PFSK-1 (cell line): ENCODE measurements at regions not wholly inside any gene's neighbourhood (a gene's known extent, or its start where the extent isn't known, plus 50 kb on each side); places are given as distances from the start of the nearest gene placed in this dataset.

Experiments
- FOXP2 ChIP-seq: optimal IDR thresholded peaks from 2 replicates; pipeline ENCODE3; 2011; ENCODE audit warnings: borderline replicate concordance, control low read depth, inconsistent platforms; ENCODE audit not compliant: insufficient read depth; ENCODE audit errors: extremely low read length, extremely low read depth
- POLR2AphosphoS5 ChIP-seq: IDR thresholded peaks from 2 replicates; pipeline ENCODE4 v1.6.1; 2012; ENCODE audit warnings: low read depth, mild to moderate bottlenecking, control low read depth, low read length, moderate library complexity
- REST ChIP-seq, 2 experiments: IDR thresholded peaks; 2 replicates each; pipeline versions ENCODE4 v1.6.1 to v1.8.0; 2011 to 2012; ENCODE audit warnings: low read depth in 2 of 2, low read length in 2 of 2, control low read depth in 1 of 2, inconsistent platforms in 1 of 2, mild to moderate bottlenecking in 1 of 2, moderate library complexity in 1 of 2; ENCODE audit not compliant: insufficient read depth in 1 of 2
- SIN3A ChIP-seq: IDR thresholded peaks from 2 replicates; pipeline ENCODE4 v1.6.1; 2012; ENCODE audit warnings: mild to moderate bottlenecking, low read length, moderate library complexity, borderline replicate concordance; ENCODE audit not compliant: insufficient read depth
- TAF1 ChIP-seq: IDR thresholded peaks from 2 replicates; pipeline ENCODE4 v1.6.1; 2012; ENCODE audit warnings: low read length, control low read depth, borderline replicate concordance; ENCODE audit not compliant: insufficient read depth

DNA sequence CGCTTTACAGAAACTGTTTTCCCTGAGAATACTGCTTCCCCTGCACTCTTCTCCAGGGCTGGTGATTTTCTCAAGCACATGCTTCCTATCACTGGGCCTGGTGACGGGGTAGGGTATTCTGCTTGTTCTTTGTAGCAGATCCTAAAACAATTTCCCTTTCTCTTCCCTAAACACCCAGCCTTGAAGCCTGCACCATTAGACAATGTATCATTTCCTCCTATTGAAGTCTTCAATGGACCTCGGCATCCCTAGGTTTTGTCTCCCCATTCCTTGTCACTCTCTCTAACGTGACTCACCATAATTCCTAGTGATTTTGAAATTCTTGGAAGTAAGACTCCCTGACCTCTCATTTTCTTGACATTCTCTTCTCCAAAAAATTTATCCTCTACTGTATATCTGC lies 109.5 kb upstream of the GHITM start:
- TF ChIP-seq POLR2AphosphoS5: no peak
- TF ChIP-seq FOXP2: no peak

GRCh38 chr10:84038035-84038434 lies 101.3 kb upstream of the GHITM start:
- TF ChIP-seq REST (IDR thresholded peaks at IDR 0.05; ENCODE audit: insufficient read depth in 1 of 2, low read depth in 2 of 2, low read length in 2 of 2) (no peak), POLR2AphosphoS5 (no peak)

DNA sequence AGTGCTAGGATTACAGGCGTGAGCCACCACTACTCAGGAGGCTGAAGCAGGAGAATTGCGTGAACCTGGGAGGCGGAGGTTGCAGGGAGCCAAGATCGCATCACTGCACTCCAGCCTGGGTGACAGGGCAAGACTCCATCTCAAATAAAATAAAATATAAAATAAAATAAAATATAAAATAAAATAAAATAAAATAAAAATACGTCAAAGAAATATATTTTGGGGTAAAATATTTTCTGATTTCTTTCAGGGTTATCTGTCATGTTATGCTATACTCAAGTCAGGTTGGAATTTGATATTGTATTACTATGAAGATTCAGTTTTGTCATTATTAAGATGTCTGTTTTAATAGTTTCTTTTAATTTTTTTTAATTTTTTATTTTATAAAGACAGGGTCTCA lies 99.4 kb upstream of the GHITM start:
- TF ChIP-seq POLR2AphosphoS5: no peak
- TF ChIP-seq FOXP2: no peak
- TF ChIP-seq SIN3A: no peak
- no peak for TF ChIP-seq TAF1

DNA sequence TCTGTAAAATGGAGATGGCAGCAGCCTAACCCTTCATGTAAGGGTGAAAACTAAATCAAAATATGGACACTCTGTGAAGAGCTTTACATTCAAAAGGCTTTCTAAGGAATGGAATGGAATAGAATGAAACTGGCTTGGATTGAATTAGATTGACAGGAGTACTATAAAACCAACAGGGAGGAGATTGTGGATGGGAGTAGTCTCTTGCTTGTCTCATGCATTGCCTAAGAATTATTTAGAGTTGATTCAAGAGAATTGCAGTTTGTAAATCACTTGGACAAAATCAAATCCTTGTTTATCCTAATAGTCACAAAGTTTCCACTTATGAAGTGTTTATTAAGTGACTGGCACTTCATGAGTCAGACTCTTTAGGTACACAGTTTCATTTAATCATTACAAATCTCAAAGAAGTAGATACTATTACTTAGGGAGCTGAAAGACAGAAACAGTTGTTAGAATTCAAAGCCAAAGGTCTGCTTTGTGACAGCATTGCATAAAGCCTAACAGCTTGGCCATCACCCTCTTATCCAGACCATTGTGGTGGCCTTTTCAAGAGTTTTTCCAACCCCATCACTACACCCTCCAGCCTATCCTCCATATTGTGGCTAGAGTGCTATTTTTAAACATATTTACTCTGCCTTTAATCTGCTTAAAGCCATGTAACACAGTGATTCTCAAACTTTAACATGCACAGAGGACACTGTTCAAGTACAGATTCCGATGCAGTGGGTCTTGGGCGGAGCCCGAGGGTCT lies 91.9 kb upstream of the GHITM start:
- TF ChIP-seq POLR2AphosphoS5 (no peak), TAF1 (no peak), FOXP2 (no peak), REST (IDR thresholded peaks at IDR 0.05; ENCODE audit: insufficient read depth in 1 of 2, low read depth in 2 of 2, low read length in 2 of 2) (no peak), SIN3A (no peak)

DNA sequence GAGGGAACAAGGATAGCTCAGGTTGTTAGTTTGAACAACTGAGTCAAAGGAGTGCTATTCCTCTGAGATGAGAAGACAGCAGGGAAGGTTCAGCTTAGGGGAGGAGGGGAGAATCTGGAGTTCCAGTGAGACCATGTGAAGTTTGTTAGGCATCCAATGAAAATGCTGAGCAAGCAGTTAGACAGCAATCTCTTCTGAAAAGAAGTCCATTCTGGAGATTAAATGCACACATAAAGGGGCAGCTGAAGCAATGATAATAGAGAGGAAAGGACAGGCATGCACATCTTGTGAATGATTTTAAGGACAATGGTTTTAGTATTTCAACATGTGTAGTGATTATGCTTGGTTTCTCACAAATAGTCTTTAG lies 89.7 kb upstream of the GHITM start:
- no peak for TF ChIP-seq POLR2AphosphoS5
- TF ChIP-seq SIN3A: no peak
- TF ChIP-seq REST (IDR thresholded peaks at IDR 0.05; ENCODE audit: insufficient read depth in 1 of 2, low read depth in 2 of 2, low read length in 2 of 2): no peak
- no peak for TF ChIP-seq TAF1
- TF ChIP-seq FOXP2: no peak

- TF ChIP-seq TAF1: no peak
- no peak for TF ChIP-seq POLR2AphosphoS5
These were observed 85.7 kb upstream of the GHITM start for GRCh38 chr10:84053626-84054025.

- TF ChIP-seq SIN3A (no peak), TAF1 (no peak), FOXP2 (no peak), POLR2AphosphoS5 (no peak), REST (IDR thresholded peaks at IDR 0.05; ENCODE audit: insufficient read depth in 1 of 2, low read depth in 2 of 2, low read length in 2 of 2) (no peak)
These were observed 84.6 kb upstream of the GHITM start for GRCh38 chr10:84054743-84055142.
